ENCODE measurements at regions not wholly inside any gene's neighbourhood (a gene's known extent, or its start where the extent isn't known, plus 50 kb on each side); places are given as distances from the start of the nearest gene placed in this dataset.

DNA sequence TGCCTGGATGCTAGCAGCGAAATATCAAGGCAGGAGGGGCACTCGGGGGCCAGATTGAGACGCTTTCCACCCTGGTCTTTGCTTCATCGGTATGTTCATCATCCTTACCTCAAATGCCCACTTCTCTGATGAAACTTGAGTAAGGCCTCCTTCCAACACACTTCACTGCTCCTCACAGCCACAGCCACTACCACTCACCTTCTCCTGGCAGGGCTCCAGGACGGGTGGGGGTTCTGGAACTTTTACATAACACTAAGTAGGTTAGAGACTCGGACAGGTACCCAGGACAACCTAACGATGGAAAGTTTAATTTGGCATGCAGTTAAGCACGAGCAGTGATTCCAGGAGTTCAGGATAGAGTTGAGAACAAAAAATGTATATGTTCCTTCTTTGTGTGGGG is 73.9 kb upstream of the SPAG17 start:
- no peak for ATAC-seq (ENCODE audit: low read depth in 2 of 2)
- H3K27me3 Mint-ChIP-seq, result no peaks in the 10 kb centered on the region
- H3K4me1 Mint-ChIP-seq, result no peaks in the 10 kb centered on the region
- no peak for DNase-seq
- H3K4me3 Mint-ChIP-seq, result peak overlapping the region in 1 of 8 donors; percentile 22
- peaks cover 0 to 7% (median 2%) of the 10 kb centered on the region in 7 donors for H3K9me3 Mint-ChIP-seq
- H3K36me3 Mint-ChIP-seq, result no peaks in the 10 kb centered on the region
- no peak overlapping the region for H3K27ac Mint-ChIP-seq

DNA sequence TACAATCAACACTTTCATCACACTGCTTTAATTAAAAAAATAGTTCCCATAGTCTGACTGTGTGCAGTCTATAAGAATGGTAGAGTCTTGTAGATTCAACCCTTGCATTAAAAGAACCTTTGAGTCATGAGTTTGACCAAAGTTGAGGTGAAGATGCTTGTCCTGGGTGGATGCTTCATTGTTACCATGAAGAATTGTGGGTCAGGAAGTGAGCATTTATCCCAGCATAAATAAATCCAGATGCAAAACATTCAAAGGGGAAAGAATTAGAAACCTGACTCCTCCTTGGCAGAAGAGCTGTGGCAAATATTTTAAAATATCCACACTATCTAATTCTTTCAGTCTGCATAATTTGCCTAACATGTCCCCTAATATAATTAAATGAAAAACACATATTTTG is 72.9 kb upstream of the SPAG17 start:
- peaks cover 0 to 7% (median 2%) of the 10 kb centered on the region in 7 donors for H3K9me3 Mint-ChIP-seq
- no peak overlapping the region for H3K4me3 Mint-ChIP-seq
- no peaks in the 10 kb centered on the region for H3K4me1 Mint-ChIP-seq
- DNase-seq (no peak), ATAC-seq (ENCODE audit: low read depth in 2 of 2) (no peak)
- no peak overlapping the region for H3K27ac Mint-ChIP-seq
- peaks cover 0 to 5% (median 0%) of the 10 kb centered on the region in 3 donors for H3K27me3 Mint-ChIP-seq
- H3K36me3 Mint-ChIP-seq, result no peaks in the 10 kb centered on the region

DNA sequence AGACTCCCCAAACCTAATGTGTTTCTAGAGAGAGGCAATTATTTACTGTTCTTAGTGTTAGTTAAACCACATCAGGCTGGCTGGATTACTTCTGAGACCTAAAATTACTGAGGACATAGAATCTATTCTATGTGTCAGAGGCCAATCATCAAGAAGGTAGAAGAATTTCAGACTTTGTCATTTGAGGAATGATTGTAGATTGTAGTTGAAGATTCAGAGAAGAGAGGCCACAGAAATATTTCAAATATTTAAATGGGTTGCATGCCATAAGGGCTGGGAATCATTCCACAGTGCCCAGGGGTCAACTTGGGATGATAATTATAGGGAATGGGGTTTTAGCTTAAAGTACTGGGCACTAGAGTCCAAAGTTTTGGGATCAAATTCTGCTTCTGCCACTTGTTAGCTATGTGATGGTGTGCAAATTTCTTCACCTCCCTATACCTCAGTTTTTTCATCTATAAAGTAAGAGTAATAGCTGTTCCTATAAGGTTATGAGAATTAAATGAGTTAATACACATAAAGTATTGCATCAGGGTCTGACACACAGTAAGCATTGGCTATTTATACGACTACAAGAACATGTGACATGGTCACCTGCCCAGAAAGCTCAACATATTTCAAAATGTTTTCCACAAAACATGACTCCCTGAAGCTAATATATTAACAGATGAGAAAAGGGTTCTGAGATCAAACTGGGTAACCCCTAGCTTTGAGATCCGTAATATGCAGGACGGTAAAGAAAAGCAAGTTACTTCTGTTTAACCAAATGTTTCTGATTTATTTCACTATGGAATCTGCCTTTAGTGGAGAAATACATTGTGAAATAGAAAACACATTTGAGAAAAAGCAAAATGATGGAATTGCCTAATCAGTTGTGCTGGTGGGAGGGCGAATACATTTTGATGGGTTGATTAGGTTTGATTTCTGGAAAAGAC is 69.7 kb upstream of the SPAG17 start:
- Mint-ChIP-seq H3K27me3 (peaks cover 0 to 5% (median 0%) of the 10 kb centered on the region in 3 donors), H3K9me3 (peaks cover 0 to 5% (median 2%) of the 10 kb centered on the region in 7 donors), H3K4me3 (no peak overlapping the region), H3K4me1 (no peaks in the 10 kb centered on the region), H3K27ac (no peak overlapping the region), H3K36me3 (no peaks in the 10 kb centered on the region)
- no peak for ATAC-seq (ENCODE audit: low read depth in 2 of 2)
- no peak for DNase-seq

DNA sequence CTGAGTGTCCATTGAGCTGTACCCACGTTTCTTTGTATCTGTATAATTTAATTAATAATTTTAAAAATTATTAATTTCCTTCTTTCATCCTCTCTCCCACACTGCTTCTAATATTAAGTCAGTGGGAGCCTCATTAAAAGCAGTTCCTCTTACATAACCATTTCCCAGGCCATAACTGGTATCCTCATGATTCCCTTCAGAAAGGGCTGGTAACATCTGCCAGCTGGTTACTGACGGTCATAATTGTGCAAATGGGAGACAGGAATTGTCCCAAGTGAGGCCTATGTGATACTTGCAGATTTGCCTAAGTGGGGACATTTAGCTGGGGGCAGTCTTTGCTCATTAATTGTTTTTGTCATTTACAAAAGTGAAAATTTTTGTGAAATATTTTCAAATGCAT is 69.0 kb upstream of the SPAG17 start:
- Mint-ChIP-seq H3K4me3 (no peak overlapping the region), H3K27ac (no peak overlapping the region), H3K27me3 (peaks cover 0 to 5% (median 0%) of the 10 kb centered on the region in 3 donors), H3K4me1 (no peaks in the 10 kb centered on the region), H3K9me3 (peaks cover 0 to 4% (median 1%) of the 10 kb centered on the region in 7 donors), H3K36me3 (no peaks in the 10 kb centered on the region)
- ATAC-seq (ENCODE audit: low read depth in 2 of 2) (no peak), DNase-seq (no peak)

DNA sequence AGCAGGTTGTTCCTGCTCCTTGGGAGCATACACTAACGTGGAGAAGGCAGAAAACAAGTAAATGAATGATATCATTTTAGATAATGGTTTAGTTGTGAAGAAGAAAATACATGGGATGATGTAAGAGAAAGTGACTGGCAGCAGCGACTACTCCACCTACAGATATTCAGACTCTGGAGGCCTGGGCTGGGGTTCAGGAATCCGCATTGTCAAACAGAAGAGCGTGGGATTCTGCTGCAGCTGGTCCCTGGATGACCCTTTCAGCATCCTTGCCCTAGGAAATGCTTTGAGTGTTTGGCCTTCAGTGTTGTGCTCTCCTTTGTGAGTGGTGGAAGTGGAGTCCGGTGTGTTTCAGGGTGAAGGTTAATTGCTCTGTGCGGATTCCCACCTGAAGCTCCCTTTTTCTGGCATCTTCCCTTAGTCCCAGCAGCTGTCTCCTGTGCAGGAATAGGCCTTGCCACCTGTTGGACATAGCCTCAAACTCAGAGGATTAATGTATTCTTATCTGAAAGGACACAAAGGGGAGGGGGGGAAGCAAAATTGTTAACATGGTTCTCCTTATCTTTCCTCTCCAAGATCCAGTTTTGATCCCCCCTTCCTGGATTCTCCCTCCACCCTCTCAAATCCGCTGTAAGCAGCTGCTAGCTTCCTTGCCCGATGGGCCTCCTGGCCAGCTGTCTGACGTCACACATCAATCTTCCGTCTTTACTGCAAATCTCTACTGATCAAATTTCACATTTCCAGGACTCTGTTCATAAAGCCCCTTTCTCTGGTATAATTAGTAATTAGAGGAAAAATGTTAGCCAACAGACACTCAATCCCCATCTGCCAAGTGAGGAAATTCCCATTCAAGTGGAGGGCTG is 68.3 kb upstream of the SPAG17 start:
- DNase-seq (no peak), ATAC-seq (ENCODE audit: low read depth in 2 of 2) (no peak)
- Mint-ChIP-seq H3K9me3 (no peaks in the 10 kb centered on the region), H3K4me3 (no peak overlapping the region), H3K36me3 (no peaks in the 10 kb centered on the region), H3K27me3 (peaks cover 0 to 5% (median 0%) of the 10 kb centered on the region in 3 donors), H3K4me1 (no peaks in the 10 kb centered on the region), H3K27ac (no peak overlapping the region)

DNA sequence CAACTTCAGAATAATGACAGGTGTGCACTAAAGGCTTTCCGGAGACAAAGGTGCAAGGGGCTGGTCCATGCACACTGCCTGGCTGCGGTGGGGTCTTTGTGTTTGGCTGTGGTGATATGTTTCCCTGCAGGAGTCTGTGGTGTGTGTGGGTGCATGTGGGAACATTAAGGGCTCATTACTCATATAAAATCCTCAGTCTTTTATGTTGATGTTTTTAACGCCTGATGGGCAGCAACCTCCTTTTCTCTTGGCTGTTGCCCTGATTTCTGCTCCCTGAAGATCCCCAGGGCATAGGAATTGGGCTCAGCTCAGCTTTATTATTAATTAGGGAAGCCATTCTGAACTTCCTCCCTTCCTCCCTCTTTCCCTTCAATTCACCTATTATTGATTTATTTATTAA is 67.6 kb upstream of the SPAG17 start:
- DNase-seq (no peak), ATAC-seq (ENCODE audit: low read depth in 2 of 2) (no peak)
- Mint-ChIP-seq H3K9me3 (no peaks in the 10 kb centered on the region), H3K4me3 (no peak overlapping the region), H3K36me3 (no peaks in the 10 kb centered on the region), H3K27ac (no peak overlapping the region), H3K4me1 (no peaks in the 10 kb centered on the region), H3K27me3 (peaks cover 0 to 5% (median 0%) of the 10 kb centered on the region in 3 donors)

DNA sequence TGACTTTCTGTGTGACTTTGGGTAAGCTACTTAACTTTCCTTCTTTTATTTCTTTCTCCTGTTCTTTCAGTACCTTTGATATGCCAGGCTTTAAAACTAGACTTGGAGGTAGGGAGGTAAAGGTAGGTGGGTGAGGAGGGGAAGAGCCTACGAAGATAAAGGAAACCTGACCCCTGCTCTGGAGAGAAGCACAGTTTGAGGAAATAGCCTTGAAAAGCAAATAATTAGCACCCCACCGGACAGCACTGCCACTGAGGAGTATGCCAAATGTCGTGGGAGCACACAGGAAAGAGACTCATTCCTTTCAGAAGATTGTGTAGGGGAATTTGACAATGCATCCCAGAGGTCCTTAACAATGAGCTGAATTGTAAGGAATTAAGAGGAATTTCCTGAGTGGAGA is 65.2 kb upstream of the SPAG17 start:
- no peaks in the 10 kb centered on the region for H3K4me1 Mint-ChIP-seq
- DNase-seq (no peak), ATAC-seq (ENCODE audit: low read depth in 2 of 2) (no peak)
- H3K27ac Mint-ChIP-seq, result no peak overlapping the region
- H3K9me3 Mint-ChIP-seq, result peaks cover 0 to 2% (median 0%) of the 10 kb centered on the region in 7 donors
- peaks cover 0 to 5% (median 0%) of the 10 kb centered on the region in 3 donors for H3K27me3 Mint-ChIP-seq
- no peak overlapping the region for H3K4me3 Mint-ChIP-seq
- H3K36me3 Mint-ChIP-seq, result no peaks in the 10 kb centered on the region

DNA sequence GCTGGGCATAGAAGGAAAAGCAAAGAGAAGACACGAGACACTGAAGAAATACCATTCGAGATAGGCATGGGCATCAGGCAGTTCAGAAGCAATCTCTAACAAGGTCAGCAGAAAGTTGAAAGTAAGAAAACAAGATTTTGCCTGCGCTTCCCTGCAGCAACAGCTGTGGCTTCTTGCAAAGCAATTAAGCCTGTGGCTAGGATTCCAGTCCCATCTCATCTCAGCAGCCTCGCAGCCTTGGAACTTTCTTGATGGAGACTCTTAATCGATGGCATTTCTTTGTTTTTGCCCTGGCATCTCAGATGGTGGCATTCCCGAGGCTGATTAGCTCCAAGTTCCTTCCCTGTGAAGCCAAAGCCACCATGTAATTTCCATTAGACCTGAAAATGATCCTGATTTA is 64.6 kb upstream of the SPAG17 start:
- no peak for DNase-seq
- H3K4me3 Mint-ChIP-seq, result no peak overlapping the region
- no peaks in the 10 kb centered on the region for H3K36me3 Mint-ChIP-seq
- no peaks in the 10 kb centered on the region for H3K4me1 Mint-ChIP-seq
- H3K9me3 Mint-ChIP-seq, result peaks cover 0 to 4% (median 0%) of the 10 kb centered on the region in 7 donors
- H3K27me3 Mint-ChIP-seq, result peaks cover 0 to 5% (median 0%) of the 10 kb centered on the region in 3 donors
- H3K27ac Mint-ChIP-seq, result no peak overlapping the region
- ATAC-seq (ENCODE audit: low read depth in 2 of 2), result no peak

DNA sequence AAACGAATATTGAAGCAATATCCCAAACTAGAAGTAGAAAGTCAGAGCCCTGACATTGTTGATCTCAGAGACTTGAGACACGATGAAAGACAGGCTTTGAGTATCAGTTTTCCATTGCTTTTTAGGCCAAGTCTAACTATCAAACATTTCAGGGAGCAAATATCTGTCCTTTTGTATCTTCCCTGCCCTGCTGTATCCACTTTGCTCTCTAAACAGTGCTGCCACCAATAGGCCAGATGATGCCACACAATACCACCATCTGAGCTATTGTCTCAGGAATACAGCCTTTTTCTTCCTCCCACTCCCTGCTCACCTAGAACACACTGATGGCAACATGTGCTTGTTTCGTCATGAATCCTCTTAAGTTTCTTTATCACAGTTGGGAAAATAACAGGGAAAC is 62.6 kb upstream of the SPAG17 start:
- H3K4me3 Mint-ChIP-seq, result no peak overlapping the region
- no peaks in the 10 kb centered on the region for H3K27me3 Mint-ChIP-seq
- H3K36me3 Mint-ChIP-seq, result no peaks in the 10 kb centered on the region
- no peak for DNase-seq
- peaks cover 0 to 9% (median 0%) of the 10 kb centered on the region in 7 donors for H3K9me3 Mint-ChIP-seq
- H3K27ac Mint-ChIP-seq, result no peak overlapping the region
- ATAC-seq (ENCODE audit: low read depth in 2 of 2), result no peak
- no peaks in the 10 kb centered on the region for H3K4me1 Mint-ChIP-seq

DNA sequence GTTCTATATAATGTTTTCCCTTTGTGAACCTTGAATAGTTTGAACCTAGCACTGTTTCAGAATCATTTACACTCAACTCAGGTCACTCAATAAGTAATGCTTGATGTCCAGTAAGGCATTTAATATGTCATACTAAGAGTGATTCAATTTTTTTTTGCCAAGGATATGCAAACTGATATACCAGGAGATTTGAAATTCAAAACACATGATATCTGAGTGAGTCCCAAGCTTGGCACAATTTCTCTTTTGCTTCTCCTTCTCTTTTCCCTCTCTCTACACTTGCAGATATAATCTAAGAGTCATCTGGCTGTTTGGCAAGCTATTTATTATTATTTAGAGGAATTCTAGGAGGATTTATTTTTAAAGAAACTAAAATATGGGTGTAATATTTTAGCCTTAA is 61.6 kb upstream of the SPAG17 start:
- Mint-ChIP-seq H3K9me3 (peaks cover 0 to 9% (median 0%) of the 10 kb centered on the region in 7 donors), H3K4me3 (no peak overlapping the region), H3K36me3 (no peaks in the 10 kb centered on the region), H3K4me1 (no peaks in the 10 kb centered on the region), H3K27ac (no peak overlapping the region), H3K27me3 (no peaks in the 10 kb centered on the region)
- no peak for DNase-seq
- ATAC-seq (ENCODE audit: low read depth in 2 of 2), result no peak

DNA sequence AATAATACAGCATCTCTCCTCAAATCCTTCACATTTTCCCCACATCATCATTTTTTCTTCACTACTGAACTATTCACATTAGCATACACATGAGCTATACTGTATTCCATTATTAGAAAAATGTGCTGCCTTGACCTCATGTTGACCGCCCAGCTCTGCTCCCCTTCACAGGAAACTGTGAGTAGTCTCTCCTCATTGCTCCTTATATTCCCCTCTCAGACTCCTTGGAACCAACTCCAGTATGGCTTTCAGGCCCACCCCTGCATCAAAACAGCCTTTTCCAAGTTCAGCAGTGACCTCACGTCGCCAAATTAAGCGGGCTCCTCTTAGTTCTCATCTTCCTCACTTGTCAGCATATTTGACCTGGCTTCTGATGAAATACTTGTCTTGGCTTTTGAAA is 59.2 kb upstream of the SPAG17 start:
- no peak overlapping the region for H3K27ac Mint-ChIP-seq
- H3K9me3 Mint-ChIP-seq, result peaks cover 6 to 13% (median 8%) of the 10 kb centered on the region in 7 donors
- no peak overlapping the region for H3K4me3 Mint-ChIP-seq
- no peaks in the 10 kb centered on the region for H3K36me3 Mint-ChIP-seq
- no peaks in the 10 kb centered on the region for H3K4me1 Mint-ChIP-seq
- DNase-seq, result no peak
- H3K27me3 Mint-ChIP-seq, result no peaks in the 10 kb centered on the region
- no peak for ATAC-seq (ENCODE audit: low read depth in 2 of 2)

DNA sequence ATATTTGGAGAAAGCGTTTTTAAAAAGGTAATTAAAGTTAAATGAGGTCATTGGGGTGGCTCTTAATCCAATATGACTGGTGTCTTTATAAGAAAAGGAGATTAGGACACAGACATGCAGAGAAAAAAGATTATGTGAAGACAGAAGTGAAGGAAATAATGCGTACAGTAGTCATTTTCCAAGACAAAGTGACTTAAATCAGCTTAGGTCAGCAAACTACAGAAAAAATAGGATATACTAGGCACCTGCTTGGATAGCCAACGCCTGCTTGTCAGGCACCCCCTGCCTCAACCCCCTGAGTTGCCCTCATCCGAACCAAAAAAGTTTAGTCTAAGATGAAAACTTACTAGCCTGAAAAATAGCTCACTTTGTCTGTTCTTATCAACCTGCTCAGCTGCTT is 58.2 kb upstream of the SPAG17 start:
- no peak for DNase-seq
- H3K27ac Mint-ChIP-seq, result no peak overlapping the region
- H3K27me3 Mint-ChIP-seq, result no peaks in the 10 kb centered on the region
- H3K36me3 Mint-ChIP-seq, result no peaks in the 10 kb centered on the region
- no peak overlapping the region for H3K4me3 Mint-ChIP-seq
- H3K9me3 Mint-ChIP-seq, result peaks cover 9 to 21% (median 10%) of the 10 kb centered on the region in 7 donors
- H3K4me1 Mint-ChIP-seq, result no peaks in the 10 kb centered on the region
- no peak for ATAC-seq (ENCODE audit: low read depth in 2 of 2)

Measured in naive B cell (primary cell).